ENCODE measurements at regions not wholly inside any gene's neighbourhood (a gene's known extent, or its start where the extent isn't known, plus 50 kb on each side); places are given as distances from the start of the nearest gene placed in this dataset.
"Not testable (repeated sequence)": the region's sequence is repeated elsewhere in the genome, so short reads cannot be mapped to it uniquely, and the experiment has no call there.

DNA sequence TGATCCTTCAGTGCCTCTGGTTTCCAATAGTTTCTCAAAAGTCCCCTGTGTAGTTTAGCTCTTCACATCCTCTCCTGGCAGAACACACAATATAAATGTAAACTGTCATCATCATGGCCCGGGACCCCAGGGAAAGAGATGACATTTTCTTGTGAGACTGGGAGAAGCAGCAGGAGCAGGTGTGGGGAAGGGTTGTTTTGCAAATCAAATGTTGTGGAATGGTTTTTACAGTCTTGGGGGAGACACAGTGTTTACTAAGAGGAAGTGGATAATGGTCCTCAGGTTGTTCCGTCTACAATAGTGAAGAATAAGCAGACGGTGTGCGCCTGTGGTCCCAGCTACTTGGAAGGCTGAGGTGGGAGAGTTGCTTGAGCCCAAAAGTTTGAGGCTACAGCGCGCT is 159.1 kb downstream of the SEC23IP start:
- no peak for DNase-seq

DNA sequence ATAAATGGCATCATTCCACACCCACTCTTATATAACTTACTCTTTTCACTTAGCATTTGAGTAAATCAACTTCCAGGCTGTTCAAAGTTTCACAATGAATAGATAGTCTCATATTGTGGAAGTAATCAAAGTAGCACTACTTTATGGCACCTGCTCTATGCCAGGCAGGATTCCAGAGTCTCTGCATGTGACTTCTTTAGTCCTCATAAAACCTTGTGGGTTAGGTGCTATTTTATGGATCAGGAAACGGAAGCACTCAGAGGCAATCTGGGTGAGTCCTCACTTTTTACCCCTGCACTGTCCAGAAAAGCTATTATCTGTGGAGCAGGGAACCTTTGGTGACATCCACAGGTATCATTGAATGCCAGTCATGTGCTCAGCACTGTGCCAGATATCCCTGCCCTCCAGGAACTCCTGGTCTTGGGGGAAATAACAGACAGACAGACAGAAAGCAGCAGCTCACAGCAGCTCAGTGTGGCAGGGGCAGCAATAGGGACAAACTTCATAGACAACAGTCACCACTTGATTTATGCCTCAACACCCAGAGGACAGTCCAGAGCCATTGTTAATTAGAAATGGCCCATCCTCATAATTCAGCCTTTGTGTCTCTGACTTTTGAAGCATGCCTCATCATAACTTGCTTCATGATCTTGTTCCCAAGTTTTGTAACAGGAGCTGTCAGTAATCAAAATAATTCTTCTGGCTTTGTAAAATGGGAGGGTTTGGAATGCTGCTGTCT is 160.6 kb downstream of the SEC23IP start:
- no peak for DNase-seq

DNA sequence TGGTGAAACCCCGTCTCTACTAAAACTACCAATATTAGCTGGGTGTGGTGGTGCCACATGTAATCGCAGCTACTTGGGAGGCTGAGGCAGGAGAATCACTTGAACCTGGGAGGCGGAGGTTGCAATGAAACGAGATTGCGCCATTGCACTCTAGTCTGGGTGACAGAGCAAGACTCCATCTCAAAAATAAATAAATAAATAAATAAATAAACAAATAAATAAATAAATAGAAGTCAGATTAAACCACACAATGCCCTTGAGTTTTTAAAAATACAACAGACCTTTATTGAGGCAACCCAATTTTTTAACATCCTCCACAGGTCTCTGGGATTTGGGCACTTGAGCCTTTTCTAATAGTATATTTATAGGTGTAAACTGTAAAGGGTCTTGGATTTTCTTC is 167.3 kb downstream of the SEC23IP start:
- not testable (repeated sequence) for DNase-seq

DNA sequence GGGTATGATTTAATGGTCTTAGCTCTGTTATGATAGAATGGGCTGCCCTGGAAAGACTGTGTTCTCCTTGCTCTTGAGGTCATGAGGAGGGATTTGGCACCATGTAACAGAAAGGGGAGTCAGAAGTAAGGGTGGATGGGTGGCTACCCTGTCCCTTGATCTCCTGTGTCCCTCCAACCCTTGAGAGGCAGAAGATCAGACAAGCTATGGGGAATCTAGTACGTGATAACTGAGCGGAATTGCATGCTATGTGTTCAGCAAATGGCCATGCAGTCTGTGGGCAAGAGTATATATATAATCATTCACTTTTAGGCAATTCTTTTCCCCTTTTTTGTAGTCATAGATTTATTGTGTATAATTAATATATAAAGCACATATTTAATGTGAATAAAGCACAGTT is 174.9 kb downstream of the SEC23IP start:
- DNase-seq: no peak

DNA sequence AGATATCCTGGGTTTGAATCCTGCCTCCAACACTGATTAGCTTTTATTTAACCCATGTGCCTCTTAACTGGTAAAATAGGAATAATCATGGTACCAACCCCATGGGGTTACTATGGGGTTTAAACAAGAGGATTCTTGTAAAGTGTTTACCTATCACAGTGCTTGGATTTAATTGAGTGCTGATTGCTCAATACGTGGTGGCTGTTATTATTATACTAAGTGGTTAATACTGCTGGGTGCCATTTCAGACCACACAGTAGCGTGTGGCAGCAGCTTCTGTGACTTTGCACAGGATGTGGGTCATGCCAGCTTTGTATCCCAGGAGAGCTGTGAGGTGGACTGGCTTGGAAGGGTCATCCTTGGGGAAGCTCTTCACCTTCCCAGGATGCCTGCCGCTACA is 177.2 kb downstream of the SEC23IP start:
- no peak for DNase-seq

DNA sequence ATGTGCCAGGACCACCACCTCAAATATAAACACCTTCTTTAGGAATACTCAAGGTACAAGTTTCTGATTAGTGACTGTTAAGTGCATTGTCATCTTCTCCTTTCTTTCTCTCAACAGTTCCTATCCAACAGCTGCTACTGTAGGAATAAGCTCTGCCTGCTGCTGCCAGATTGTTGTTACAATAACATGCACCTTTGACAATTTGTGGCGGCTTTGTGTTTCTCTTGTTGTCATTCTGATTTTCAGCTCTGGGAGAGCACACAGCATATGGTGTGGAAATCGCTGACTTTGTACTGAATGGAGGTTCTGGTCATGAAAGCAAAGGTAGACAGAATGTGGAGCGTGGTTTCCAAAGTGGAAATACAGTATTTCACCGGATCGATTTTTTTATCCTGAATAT is 182.8 kb downstream of the SEC23IP start:
- DNase-seq: no peak

DNA sequence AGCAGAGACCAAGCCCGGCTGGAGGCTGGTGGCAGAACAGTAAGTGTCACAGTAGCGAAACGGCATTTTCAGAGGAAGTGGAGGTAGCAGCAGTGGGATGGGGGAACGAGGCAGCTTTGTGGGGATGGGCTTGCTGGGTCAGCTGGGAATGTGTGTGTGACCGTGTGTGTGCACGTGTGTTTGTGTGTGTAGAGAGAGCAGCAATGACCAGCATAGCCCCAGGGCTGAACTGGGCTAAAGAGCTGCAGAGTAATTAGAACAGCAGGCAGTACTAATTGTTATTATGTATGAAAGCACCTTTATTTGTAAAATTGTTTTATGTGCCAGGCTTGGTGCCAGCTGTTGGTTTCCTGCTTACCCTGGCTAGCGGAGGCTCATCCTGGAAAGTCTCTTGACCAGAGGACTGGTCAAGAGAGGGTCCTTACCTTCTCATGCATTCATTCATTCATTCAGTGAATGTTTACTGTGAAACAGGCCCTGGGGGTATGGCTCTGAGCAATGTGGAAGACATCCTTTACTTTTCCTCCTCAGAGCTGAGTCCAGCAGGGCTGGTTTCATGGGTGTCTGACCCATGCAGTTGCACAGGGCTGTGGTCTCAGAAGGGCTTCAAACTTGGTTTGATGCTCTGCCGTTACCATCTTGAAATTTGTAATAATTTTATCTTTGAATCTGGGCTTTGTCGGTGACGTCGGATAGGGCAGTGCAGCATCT is 184.6 kb downstream of the SEC23IP start:
- no peak for DNase-seq

DNA sequence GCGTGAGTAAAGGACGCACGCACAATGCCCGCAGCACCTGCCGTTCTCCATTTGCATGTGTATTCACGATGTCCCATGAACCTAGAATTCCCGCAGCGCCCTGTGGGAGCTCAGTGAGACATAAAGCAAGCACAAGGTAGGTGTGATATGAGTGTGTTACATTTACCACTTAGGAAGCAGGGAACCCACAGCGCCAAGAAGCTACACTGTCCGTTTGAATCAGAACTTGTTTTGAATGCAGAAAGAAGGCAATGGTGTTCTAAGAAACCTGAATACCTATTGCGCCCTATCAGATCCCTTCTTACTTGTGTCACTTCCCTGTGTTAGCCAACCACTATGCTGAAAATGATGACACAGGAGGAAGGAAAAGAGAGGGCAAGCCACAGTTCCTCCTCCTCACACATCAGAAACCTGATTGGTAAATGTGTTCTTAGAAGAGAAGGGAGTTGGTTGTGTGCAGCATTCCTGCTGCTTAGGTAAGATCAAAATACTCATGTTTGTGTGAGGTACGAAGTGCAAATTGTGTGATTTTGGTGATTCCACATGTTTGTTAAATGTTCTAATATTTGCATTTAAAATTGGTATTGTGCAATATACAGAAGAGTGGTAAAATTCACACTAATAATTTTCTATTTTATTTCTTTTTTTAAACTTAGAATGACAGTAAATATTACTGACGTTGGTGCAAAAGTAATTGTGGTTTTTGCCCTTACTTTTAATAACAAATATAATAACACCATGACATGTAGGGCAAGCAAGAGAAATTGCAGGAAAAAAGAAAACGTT is 185.4 kb downstream of the SEC23IP start:
- DNase-seq: no peak

DNA sequence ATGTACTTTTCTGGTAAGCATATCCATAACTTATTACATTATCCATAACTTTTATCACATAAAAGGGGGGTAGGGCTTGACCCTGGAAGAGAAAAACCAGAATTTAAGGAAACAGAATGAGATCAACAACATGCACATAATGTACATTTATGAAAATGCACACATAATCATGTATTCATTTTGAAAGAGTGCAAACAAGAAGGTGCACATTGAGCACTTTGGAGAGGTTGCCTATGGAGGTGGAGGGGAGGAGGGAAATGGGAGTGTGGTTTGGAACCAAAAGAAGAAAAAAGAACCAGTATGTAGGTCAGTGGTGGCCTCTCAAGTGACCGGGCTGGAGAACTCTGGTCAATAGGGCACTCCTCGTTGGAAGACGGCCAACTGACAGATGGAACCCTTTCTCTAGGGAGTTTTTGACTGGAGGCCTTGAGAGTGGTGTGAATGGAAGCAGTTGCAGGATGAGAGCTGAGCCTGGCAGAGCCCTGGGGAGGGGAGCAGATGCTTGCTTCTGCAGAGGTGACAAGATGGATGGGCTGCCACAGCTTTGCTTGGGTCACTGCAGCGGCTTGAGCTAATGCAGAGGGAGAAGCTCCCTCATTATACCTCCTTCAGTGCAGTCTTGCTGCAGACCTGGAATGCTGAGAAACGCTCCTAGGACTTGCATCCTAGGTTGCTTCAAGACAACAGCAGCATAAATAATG is 192.7 kb downstream of the SEC23IP start:
- DNase-seq: no peak

DNA sequence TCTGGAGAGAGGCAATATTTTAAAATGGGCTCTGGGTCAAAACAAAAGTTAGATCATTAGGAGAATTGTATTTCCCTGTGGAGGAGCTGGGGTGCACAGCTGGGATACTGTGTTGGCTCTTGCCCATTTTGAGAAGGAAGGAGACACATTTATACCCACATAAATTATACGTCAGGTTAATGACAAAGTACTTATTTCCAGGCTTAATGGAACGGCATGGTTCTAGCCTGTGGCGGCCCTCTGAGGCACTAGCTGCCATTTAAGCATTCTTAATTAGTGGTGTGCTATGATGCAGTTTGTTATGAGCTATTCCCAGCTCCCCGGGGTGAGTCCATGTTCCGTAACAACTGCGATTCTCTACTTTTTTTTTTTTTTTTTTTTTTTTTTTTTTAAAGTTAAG is 193.5 kb downstream of the SEC23IP start:
- no peak for DNase-seq

DNA sequence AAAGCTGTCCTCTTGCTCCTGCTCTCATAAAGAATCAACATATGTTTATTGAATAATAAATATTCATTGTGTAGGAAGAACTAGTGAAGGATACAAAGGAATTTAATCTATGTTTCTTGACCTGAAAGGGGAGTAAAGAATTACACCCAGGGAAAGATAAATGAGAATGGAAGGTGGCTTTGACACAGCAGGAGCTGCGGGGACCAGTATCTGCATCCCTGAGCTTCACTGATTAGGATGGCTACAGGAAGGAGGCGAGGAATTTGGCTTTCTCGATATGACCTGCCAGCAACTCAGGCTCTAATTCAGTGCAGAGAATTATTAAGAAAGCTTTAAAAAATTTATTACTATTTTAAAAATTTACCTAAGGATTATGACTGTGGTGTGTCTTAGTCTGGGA is 194.6 kb downstream of the SEC23IP start:
- no peak for DNase-seq

DNA sequence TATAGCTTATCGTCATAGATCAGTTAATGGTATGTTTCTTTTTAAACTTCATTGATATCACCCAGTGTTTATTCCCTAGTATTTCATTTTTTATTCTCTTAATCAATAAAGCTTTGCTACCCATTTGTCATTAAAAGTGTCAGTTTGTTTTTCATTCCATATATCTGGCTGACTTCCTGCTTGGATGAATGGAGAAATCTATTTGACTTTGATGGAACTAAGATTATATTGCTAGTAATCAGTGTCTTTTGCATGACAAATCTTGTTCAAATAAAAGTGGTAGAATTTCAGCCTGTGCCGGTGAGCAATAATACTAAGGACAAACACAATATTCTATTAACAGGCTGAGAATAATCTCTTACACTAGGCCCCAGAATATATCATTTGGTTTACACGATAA is 203.3 kb downstream of the SEC23IP start:
- DNase-seq: no peak

DNA sequence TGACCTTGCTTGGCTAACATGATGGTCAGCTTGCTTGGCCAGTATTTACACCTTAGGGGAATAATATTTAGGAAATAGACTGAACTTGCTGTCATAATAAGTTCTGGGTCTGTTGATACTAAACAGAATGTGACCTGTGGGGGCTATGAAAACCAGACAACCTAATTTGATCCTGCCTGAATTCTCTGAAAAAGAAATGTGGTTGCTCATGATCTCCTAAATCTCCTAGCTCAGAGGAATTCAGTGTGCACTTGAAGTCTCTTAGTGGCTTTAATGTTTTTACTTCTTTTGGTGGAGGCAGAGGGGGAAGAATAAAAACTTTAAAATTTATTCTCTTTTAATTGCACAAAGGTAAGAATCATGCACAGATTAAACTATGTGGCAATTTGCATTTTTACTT is 205.2 kb downstream of the SEC23IP start:
- no peak for DNase-seq

DNA sequence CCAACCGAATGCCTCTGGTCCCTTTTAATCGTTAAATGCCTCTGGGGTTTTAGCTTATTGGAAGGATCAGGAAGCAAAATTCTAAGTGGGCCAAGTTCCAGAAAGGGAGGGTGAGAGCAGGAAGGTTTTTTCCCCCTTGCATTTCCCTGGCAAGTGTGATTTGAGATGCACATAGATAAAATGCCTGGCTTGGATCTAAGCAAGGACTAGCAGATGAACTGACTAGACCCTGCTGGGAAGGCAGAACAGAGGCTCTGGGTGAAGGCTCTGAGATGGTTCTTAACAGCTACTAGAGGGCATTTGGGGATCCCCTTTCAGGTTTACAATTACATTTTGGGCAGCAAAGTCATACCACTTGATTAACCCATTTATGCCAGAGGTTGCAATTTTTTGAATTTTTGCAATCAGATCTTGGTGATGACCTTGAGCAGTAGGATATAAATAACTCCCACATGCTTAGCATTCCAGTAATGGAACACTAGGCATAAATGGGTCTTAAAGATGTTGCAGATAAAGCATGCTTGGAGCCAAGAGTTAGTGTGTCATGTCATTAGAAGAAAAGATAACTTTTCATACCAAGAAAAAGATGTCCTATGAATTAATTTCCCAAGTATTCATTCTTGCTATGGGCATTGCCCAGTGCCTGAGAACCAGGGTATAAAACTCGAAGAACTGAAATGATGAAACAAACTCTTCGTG is 205.9 kb downstream of the SEC23IP start:
- no peak for DNase-seq

DNA sequence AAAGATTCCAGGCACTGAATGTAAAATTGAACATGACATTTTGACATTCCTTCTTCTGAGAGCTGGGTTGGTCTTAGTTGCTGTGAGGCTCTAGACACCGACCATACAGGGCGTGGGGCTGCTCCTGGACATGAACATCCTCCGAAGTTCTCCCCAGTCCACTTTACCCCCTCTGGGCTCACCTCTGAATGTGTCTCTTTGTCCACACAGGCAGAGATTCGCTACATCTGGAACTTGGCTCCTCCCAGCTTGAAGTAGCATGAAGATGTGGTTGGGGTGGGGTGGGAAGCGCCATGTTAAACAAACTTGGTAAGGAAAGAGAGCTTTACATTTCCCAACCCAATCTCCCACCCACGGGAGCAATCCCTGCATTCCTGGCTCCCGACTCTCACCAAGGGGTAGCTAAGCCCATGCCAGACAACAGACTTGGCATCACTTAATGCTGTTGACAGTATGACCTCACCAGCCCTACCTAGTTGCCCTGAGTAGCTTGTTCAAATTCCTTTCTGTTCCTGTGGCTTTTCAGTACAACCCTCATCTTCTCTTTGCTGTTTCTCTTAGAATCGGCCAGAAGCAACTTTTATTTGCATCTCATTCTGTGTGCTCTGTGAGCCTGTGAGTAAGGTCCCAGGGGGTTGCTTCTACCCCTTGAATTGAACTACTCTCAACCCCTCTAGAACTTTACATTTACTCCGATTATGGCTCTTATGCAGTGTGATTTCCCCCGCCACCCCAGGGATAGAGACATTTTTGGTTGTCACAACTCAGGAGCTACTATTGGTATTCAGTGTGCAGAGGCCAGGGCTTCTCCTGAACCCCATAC is 211.4 kb downstream of the SEC23IP start:
- no peak for DNase-seq

DNA sequence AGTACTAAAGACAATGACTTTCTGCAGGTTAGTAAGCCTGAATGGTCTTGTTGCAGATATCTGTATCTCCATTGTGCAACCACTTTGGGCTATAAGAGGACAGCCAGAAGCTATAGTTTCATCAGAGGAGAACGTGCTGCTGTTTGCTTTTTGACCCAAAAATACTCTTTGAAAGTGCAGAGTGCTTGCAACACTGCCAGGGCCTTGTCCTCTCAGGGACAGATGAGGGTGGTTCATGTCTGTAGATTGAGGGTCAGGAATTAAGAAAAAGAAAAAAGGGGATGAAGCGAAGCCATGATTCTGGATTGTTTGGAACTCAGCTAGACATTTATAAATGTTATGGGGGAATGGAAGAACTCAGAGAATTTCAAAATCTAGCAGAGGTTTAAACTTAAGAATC is 212.5 kb downstream of the SEC23IP start:
- DNase-seq: no peak

DNA sequence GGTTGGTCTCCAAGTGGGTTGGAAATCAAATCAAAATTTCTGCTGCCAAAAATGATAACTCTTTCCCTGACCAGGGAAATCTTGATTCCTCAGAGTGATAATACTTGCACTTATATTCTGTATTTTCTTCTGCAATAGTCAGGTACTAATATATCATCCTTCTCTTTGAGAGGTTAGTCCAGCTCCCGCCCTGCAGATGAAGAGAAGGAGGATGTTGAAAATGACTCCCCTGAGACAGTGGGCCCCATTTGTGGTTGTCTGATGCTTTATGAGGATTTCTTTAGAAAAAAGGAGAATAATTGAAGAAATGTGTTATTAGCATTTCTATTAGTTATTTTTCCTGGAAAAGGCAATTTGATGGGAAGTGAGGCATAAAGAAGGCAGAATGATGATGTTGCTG is 213.0 kb downstream of the SEC23IP start:
- DNase-seq: no peak

DNA sequence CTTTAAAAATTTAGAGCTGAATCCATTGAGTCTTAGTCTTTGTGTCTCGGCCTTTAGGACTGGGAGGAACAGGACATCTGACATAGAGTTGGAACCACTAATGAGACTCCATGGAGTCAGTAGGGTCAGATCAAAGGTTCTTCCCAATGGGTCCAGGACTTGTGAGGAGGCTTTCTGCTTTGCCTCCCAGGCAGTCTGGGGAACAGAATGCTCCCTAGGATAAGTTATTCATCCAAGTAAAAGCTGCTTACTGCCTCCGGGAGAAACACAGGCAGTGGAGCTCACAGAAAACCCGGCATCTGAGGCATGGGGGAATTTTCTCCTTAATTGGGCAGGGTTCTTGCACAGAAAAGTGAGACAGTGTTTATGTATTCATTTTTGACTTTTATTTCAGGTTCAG is 216.4 kb downstream of the SEC23IP start:
- no peak for DNase-seq

DNA sequence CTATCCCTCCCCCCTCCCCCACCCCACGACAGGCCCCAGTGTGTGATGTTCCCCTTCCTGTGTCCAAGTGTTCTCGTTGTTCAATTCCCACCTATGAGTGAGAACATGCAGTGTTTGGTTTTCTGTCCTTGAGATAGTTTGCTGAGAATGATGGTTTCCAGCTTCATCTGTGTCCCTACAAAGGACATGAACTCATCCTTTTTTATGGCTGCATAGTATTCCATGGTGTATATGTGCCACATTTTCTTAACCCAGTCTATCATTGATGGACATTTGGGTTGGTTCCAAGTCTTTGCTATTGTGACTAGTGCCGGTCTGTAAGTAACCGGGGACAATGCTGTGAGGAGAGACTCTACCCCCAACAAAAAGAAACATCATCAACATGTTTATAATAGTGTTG is 217.2 kb downstream of the SEC23IP start:
- not testable (repeated sequence) for DNase-seq

DNA sequence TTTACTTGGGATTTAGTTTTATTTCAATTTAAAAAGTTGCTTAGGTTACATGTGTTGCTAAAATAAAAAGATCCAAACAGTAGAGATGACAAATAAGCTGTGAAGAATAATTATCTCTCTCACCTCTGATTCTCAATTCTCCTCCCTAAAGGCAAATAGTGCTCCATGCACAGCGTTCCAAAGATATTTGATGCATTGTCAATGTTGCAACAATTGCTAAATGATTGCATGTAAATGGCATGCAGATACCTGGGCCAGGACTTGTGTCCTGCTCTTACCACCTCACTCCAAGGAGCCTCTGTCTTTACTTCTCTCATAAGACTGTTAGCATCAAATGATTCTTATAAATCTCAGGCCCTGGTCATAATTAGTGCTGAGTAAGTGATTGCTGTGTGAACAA is 217.7 kb downstream of the SEC23IP start:
- DNase-seq: no peak

DNA sequence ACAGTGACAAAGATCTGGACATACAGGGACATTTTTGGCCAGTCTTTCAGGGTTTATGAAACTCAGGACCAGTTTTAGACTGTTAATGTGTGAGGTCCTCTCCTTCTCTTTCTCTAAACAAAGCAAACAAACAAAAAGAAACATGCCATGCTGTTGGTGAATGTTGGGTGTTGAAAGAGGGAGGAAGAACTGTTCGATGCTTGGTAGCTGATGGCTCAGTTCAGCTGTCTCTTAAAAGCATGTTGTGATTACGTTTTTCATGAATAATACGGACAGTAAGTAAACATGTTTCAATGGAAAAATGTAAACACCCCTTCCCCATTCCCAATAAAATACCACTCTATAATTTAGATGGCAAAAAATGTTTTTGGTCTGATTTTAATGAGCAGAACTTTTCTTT is 219.1 kb downstream of the SEC23IP start:
- DNase-seq: no peak

DNA sequence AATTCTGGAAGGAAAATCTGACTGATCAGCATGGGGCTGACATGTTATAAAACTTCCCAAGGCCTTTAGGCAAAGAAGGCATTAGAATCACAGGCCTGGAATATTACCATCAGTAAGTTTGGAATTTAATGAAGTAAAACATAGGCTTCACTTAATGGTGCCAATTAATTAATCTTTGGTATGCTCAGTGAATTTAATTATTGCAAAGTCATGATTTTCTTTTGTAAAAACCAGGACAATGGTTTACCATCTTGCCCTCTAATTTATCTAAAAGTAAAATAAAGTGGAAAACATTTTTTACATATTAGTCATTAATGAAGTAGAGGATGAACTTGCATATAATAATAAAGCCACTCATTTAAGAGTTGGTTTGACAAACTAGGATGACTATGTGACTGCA is 220.3 kb downstream of the SEC23IP start:
- DNase-seq: no peak
